ENCODE measurements at regions not wholly inside any gene's neighbourhood (a gene's known extent, or its start where the extent isn't known, plus 50 kb on each side); places are given as distances from the start of the nearest gene placed in this dataset.

DNA sequence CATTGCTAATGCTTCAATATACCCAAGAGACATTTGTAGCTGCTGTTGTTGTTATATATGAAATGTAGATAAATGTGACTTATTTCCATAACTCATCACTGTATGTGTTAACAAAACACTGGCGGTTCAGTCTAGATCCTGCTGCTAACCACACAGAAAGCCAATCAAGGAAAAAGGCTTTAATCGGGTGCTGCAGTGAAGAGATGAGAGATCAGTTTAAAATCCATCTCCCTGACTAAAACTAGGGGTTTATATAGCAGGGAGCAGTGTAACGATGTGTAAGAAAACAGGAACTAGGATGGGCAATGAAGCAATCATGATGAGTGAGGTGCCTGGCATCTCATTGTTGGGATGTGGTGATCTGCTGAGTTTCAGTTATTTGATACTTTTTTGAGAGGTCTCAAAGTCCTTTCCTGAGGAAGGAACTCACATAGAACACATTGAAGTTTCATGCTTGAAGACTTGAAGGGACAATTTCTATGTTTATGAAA is 677.7 kb upstream of the CDH7 start:
- no peaks in the 10 kb centered on the region for H3K36me3 ChIP-seq (ENCODE audit: control insufficient read depth in 2 of 2, extremely low read depth in 1 of 2, insufficient read depth in 2 of 2, low read length in 2 of 2)
- H2AFZ ChIP-seq (ENCODE audit: control insufficient read depth, low read length), result no peak overlapping the region
- H3K9me1 ChIP-seq (ENCODE audit: control insufficient read depth, extremely low read depth, insufficient read depth, low read length), result no peaks in the 10 kb centered on the region
- no peaks in the 10 kb centered on the region for H3K27me3 ChIP-seq (ENCODE audit: control insufficient read depth, extremely low read depth, insufficient read depth, low read length)
- no peaks in the 10 kb centered on the region for H3K4me1 ChIP-seq (ENCODE audit: control insufficient read depth, extremely low read depth, insufficient read depth, low read length)
- DNase-seq (ENCODE audit: low read depth, low spot score) (no peak), FAIRE-seq (no peak)
- no peak overlapping the region for H3K9ac ChIP-seq (ENCODE audit: control insufficient read depth, extremely low read depth, insufficient read depth, low read length)
- TF ChIP-seq, protein P1, sequence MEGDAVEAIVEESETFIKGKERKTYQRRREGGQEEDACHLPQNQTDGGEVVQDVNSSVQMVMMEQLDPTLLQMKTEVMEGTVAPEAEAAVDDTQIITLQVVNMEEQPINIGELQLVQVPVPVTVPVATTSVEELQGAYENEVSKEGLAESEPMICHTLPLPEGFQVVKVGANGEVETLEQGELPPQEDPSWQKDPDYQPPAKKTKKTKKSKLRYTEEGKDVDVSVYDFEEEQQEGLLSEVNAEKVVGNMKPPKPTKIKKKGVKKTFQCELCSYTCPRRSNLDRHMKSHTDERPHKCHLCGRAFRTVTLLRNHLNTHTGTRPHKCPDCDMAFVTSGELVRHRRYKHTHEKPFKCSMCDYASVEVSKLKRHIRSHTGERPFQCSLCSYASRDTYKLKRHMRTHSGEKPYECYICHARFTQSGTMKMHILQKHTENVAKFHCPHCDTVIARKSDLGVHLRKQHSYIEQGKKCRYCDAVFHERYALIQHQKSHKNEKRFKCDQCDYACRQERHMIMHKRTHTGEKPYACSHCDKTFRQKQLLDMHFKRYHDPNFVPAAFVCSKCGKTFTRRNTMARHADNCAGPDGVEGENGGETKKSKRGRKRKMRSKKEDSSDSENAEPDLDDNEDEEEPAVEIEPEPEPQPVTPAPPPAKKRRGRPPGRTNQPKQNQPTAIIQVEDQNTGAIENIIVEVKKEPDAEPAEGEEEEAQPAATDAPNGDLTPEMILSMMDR (optimal IDR thresholded peaks at IDR 0.05 in 1 of 3, IDR thresholded peaks at IDR 0.05 in 1 of 3, conservative IDR thresholded peaks at IDR 0.05 in 1 of 3; ENCODE audit: extremely low read depth in 1 of 3, insufficient read depth in 2 of 3, low read length in 3 of 3), result no peak
- TF ChIP-seq EZH2 (IDR thresholded peaks at IDR 0.05; ENCODE audit: low read length), result no peak
- H4K20me1 ChIP-seq (ENCODE audit: control insufficient read depth, extremely low read depth, insufficient read depth, low read length), result no peaks in the 10 kb centered on the region
- H3K79me2 ChIP-seq (ENCODE audit: control insufficient read depth, insufficient read depth, low read length), result no peaks in the 10 kb centered on the region
- no peak overlapping the region for H3K27ac ChIP-seq (ENCODE audit: control insufficient read depth, insufficient read depth, low read length)
- H3K4me2 ChIP-seq (ENCODE audit: control insufficient read depth, extremely low read depth, insufficient read depth, low read depth, low read length), result no peak overlapping the region
- dilution Hi-C loops (cut with MboI; ENCODE audit: extremely low pct_ligation_motif_present, low sequenced_read_pairs), result no loop called here
- H3K4me3 ChIP-seq (ENCODE audit: control insufficient read depth in 2 of 3, extremely low read depth in 1 of 3, insufficient read depth in 2 of 3, low read depth in 1 of 3, low read length in 3 of 3), result no peak overlapping the region
- no peaks in the 10 kb centered on the region for H3K9me3 ChIP-seq (ENCODE audit: control insufficient read depth, low read depth, low read length)

DNA sequence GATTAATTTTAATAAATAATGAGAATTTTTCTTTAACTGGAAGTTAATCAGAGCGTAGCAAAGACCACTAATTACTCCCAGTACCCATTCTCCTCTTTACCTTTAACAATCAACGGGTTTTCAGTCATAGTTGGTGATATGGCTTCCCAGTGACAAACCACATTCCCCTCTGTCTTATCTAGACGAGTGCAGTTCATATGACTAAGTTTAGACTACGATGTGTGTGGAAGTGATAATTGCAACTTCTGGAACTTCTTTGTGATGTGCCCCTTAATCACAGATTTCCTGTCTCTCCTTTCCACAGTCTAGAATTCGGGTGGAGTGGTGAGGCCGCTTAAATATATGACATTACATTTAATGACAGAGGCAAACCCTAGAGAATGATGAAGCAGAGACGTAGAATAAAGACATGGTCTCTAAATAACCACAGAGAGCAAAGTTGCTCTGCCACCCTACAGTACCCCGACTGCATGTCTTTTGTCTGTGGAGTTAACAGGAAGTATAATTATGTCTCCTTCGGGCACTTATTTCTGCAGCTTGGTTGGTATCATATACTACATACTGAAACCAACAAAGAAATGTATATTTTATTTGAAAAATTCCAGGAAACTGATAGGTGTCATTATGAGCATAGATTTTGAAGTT is 693.3 kb upstream of the CDH7 start:
- dilution Hi-C loops (cut with MboI; ENCODE audit: extremely low pct_ligation_motif_present, low sequenced_read_pairs), result no loop called here
- Histone ChIP-seq H3K27me3 (ENCODE audit: control insufficient read depth, extremely low read depth, insufficient read depth, low read length) (no peaks in the 10 kb centered on the region), H3K4me2 (ENCODE audit: control insufficient read depth, extremely low read depth, insufficient read depth, low read depth, low read length) (no peak overlapping the region), H2AFZ (ENCODE audit: control insufficient read depth, low read length) (no peak overlapping the region), H3K4me1 (ENCODE audit: control insufficient read depth, extremely low read depth, insufficient read depth, low read length) (no peaks in the 10 kb centered on the region), H4K20me1 (ENCODE audit: control insufficient read depth, extremely low read depth, insufficient read depth, low read length) (no peaks in the 10 kb centered on the region), H3K4me3 (ENCODE audit: control insufficient read depth in 2 of 3, extremely low read depth in 1 of 3, insufficient read depth in 2 of 3, low read depth in 1 of 3, low read length in 3 of 3) (no peak overlapping the region), H3K9ac (ENCODE audit: control insufficient read depth, extremely low read depth, insufficient read depth, low read length) (no peak overlapping the region), H3K27ac (ENCODE audit: control insufficient read depth, insufficient read depth, low read length) (no peak overlapping the region), H3K9me1 (ENCODE audit: control insufficient read depth, extremely low read depth, insufficient read depth, low read length) (no peaks in the 10 kb centered on the region), H3K9me3 (ENCODE audit: control insufficient read depth, low read depth, low read length) (peaks cover 2% of the 10 kb centered on the region), H3K36me3 (ENCODE audit: control insufficient read depth in 2 of 2, extremely low read depth in 1 of 2, insufficient read depth in 2 of 2, low read length in 2 of 2) (no peaks in the 10 kb centered on the region), H3K79me2 (ENCODE audit: control insufficient read depth, insufficient read depth, low read length) (no peaks in the 10 kb centered on the region)
- FAIRE-seq, result no peak
- TF ChIP-seq, protein P1 (optimal IDR thresholded peaks at IDR 0.05 in 1 of 3, IDR thresholded peaks at IDR 0.05 in 1 of 3, conservative IDR thresholded peaks at IDR 0.05 in 1 of 3; ENCODE audit: extremely low read depth in 1 of 3, insufficient read depth in 2 of 3, low read length in 3 of 3), result no peak
- no peak for TF ChIP-seq EZH2 (IDR thresholded peaks at IDR 0.05; ENCODE audit: low read length)
- DNase-seq (ENCODE audit: low read depth, low spot score), result no peak

Measured in keratinocyte (primary cell).